HEK293 (cell line): ENCODE measurements at regions not wholly inside any gene's neighbourhood (a gene's known extent, or its start where the extent isn't known, plus 50 kb on each side); places are given as distances from the start of the nearest gene placed in this dataset.

Source experiments
- CTCF ChIA-PET: fragments of 350-600 bp; formaldehyde crosslinking; extraction: SDS; loops from one replicate; lab custom pipeline; 2021; ENCODE audit warnings: antibody characterized with exemption; lab: Yijun Ruan, JAX
- POLR2A ChIA-PET: fragments of 300-600 bp; formaldehyde crosslinking; extraction: SDS; loops from one replicate; lab custom pipeline; 2020; ENCODE audit warnings: antibody characterized with exemption, inconsistent platforms; lab: Yijun Ruan, JAX
- H3K27ac ChIP-seq: fragments of 200-500 bp; sonication (Bioruptor generic); 2 replicates; pipeline ENCODE4 v1.5.1; 2014; ENCODE audit warnings: low read depth, low read length, control low read depth, inconsistent platforms; ENCODE audit errors: extremely low read depth
- H3K36me3 ChIP-seq, 2 experiments: fragments of 200-500 bp in 1 of 2; sonication (Bioruptor generic) in 1 of 2; 1 replicate in 1 of 2; 2 replicates in 1 of 2; pipeline ENCODE4 v1.5.1; 2014 to 2017; ENCODE audit warnings: inconsistent platforms in 2 of 2, low read length in 2 of 2; ENCODE audit not compliant: control insufficient read depth in 2 of 2, insufficient read depth in 1 of 2
- H3K4me1 ChIP-seq: fragments of 200-500 bp; sonication (Bioruptor generic); 2 replicates; pipeline ENCODE4 v1.5.1; 2014; ENCODE audit warnings: mild to moderate bottlenecking, low read length, inconsistent platforms; ENCODE audit not compliant: control insufficient read depth, insufficient read depth
- H3K4me3 ChIP-seq: 2 replicates; pipeline ENCODE4 v1.5.1; 2011; ENCODE audit warnings: low read depth, mild to moderate bottlenecking, control low read depth, low read length, moderate library complexity
- H3K9me3 ChIP-seq: fragments of 200-500 bp; sonication (Bioruptor generic); 2 replicates; pipeline ENCODE4 v1.5.1; 2014; ENCODE audit warnings: low read depth, low read length, inconsistent platforms; ENCODE audit not compliant: control insufficient read depth, insufficient read depth
- KLF7 ChIP-seq: fragments of 450-650 bp; formaldehyde crosslinking; IDR thresholded peaks from 2 replicates; pipeline ENCODE4 v1.5.1; 2016; ENCODE audit warnings: missing biosample characterization, missing genetic modification characterization, borderline replicate concordance
- PRDM4 ChIP-seq: fragments of 450-650 bp; formaldehyde crosslinking; IDR thresholded peaks from 2 replicates; pipeline ENCODE4 v1.5.1; 2017; ENCODE audit warnings: missing biosample characterization, missing genetic modification characterization
- ZBTB6 ChIP-seq: fragments of 450-650 bp; formaldehyde crosslinking; IDR thresholded peaks from 2 replicates; pipeline ENCODE4 v1.5.1; 2017; ENCODE audit warnings: missing biosample characterization, missing genetic modification characterization
- ZFP3 ChIP-seq: fragments of 450-650 bp; formaldehyde crosslinking; IDR thresholded peaks from 2 replicates; pipeline ENCODE4 v1.5.1; 2016; ENCODE audit warnings: low read depth, missing biosample characterization, missing genetic modification characterization
- ZNF26 ChIP-seq: fragments of 450-650 bp; formaldehyde crosslinking; IDR thresholded peaks from 2 replicates; pipeline ENCODE4 v1.5.1; 2016; ENCODE audit warnings: missing biosample characterization, missing genetic modification characterization
- ZNF280D ChIP-seq: fragments of 450-650 bp; formaldehyde crosslinking; IDR thresholded peaks from 2 replicates; pipeline ENCODE4 v1.5.1; 2016; ENCODE audit warnings: missing biosample characterization, missing genetic modification characterization
- ZNF37A ChIP-seq: fragments of 450-650 bp; IDR thresholded peaks from 2 replicates; pipeline ENCODE4 v1.5.1; 2018; ENCODE audit warnings: missing biosample characterization, missing genetic modification characterization
- ZNF391 ChIP-seq: fragments of 450-650 bp; formaldehyde crosslinking; IDR thresholded peaks from 2 replicates; pipeline ENCODE4 v1.5.1; 2016; ENCODE audit warnings: low read depth, missing biosample characterization, missing genetic modification characterization, borderline replicate concordance
- ZNF530 ChIP-seq: fragments of 450-650 bp; formaldehyde crosslinking; IDR thresholded peaks from 2 replicates; pipeline ENCODE4 v1.5.1; 2016; ENCODE audit warnings: low read depth, missing biosample characterization, missing genetic modification characterization
- ZNF707 ChIP-seq: fragments of 450-650 bp; formaldehyde crosslinking; IDR thresholded peaks from 2 replicates; pipeline ENCODE4 v1.5.1; 2016; ENCODE audit warnings: missing biosample characterization, missing genetic modification characterization
- ZSCAN23 ChIP-seq: fragments of 450-650 bp; formaldehyde crosslinking; IDR thresholded peaks from 2 replicates; pipeline ENCODE4 v1.5.1; 2016; ENCODE audit warnings: missing biosample characterization, missing genetic modification characterization
- ZSCAN5A ChIP-seq: fragments of 450-650 bp; formaldehyde crosslinking; IDR thresholded peaks from 2 replicates; pipeline ENCODE4 v1.5.1; 2016; ENCODE audit warnings: missing biosample characterization, missing genetic modification characterization

- no peak overlapping the region for H3K4me3 ChIP-seq
- ChIA-PET CTCF (no interaction called here), POLR2A (no interaction called here)
- TF ChIP-seq ZNF391 (tag by site-specific recombination) (no peak), ZFP3 (no peak), ZBTB6 (tag by site-specific recombination) (no peak), ZSCAN5A (tag by site-specific recombination) (no peak), PRDM4 (no peak), ZNF530 (tag by site-specific recombination) (no peak), ZNF37A (tag by site-specific recombination) (no peak), ZSCAN23 (no peak)
- TF ChIP-seq, all 188 proteins: peak for 0
- Histone ChIP-seq H3K4me1 (no peaks in the 10 kb centered on the region), H3K27ac (no peak overlapping the region), H3K9me3 (no peaks in the 10 kb centered on the region), H3K36me3 (no peaks in the 10 kb centered on the region)
Observed at GRCh38 chr2:163459986-163460385, 275.8 kb downstream of the FIGN start.

- ChIA-PET POLR2A (no interaction called here), CTCF (interaction anchor here (0.6 to 2.2 kb wide), 4 partner anchors 16 to 1364 kb away, joined by 3 to 5 read pairs (median 4); no protein-coding TSS in a partner anchor)
- H3K9me3 ChIP-seq: no peaks in the 10 kb centered on the region
- no peak overlapping the region for H3K27ac ChIP-seq
- H3K4me3 ChIP-seq: no peak overlapping the region
- H3K36me3 ChIP-seq: no peaks in the 10 kb centered on the region
- TF ChIP-seq KLF7 (tag by site-specific recombination) (no peak), ZNF280D (tag by site-specific recombination) (no peak), ZNF37A (tag by site-specific recombination) (no peak), ZNF707 (tag by site-specific recombination) (no peak), ZNF26 (no peak)
- TF ChIP-seq, all 188 proteins: peak for 0
- H3K4me1 ChIP-seq: no peaks in the 10 kb centered on the region; the same call in 1 of the 2 replicates
Observed at GRCh38 chr2:163456953-163457743, 278.7 kb downstream of the FIGN start.
